Muscle layer of duodenum (tissue), 2 donors: ENCODE measurements at regions not wholly inside any gene's neighbourhood (a gene's known extent, or its start where the extent isn't known, plus 50 kb on each side); places are given as distances from the start of the nearest gene placed in this dataset.
"Not testable (repeated sequence)": the region's sequence is repeated elsewhere in the genome, so short reads cannot be mapped to it uniquely, and the experiment has no call there.

Experiments
- H3K27ac ChIP-seq: one replicate; pipeline ENCODE4 v1.7.0; 2013; ENCODE audit warnings: mild to moderate bottlenecking, low read length
- H3K27me3 ChIP-seq: one replicate; pipeline ENCODE4 v1.7.0; 2013; ENCODE audit warnings: low read depth, mild to moderate bottlenecking, control low read depth, low read length
- H3K36me3 ChIP-seq, 2 donors: one replicate each; pipeline ENCODE4 v1.7.0; 2013; ENCODE audit warnings: low read length in 2 of 2, control low read depth in 1 of 2, mild to moderate bottlenecking in 1 of 2; ENCODE audit not compliant: insufficient read depth in 2 of 2, control insufficient read depth in 1 of 2
- H3K4me1 ChIP-seq, 2 donors: one replicate each; pipeline ENCODE4 v1.7.0; 2013; ENCODE audit warnings: low read length in 2 of 2, mild to moderate bottlenecking in 2 of 2, control low read depth in 1 of 2, moderate library complexity in 1 of 2; ENCODE audit not compliant: insufficient read depth in 2 of 2, control insufficient read depth in 1 of 2
- H3K4me3 ChIP-seq, 2 donors: one replicate each; pipeline ENCODE4 v1.7.0; 2013; ENCODE audit warnings: low read length in 2 of 2, low read depth in 1 of 2, mild to moderate bottlenecking in 1 of 2
- H3K9me3 ChIP-seq, 2 donors: one replicate each; pipeline ENCODE4 v1.7.0; 2013; ENCODE audit warnings: low read length in 2 of 2, control low read depth in 1 of 2, mild to moderate bottlenecking in 1 of 2; ENCODE audit not compliant: control insufficient read depth in 1 of 2
- donor health status: healthy.

- Histone ChIP-seq H3K4me1 (no peaks in the 10 kb centered on the region), H3K27me3 (no peaks in the 10 kb centered on the region), H3K27ac (no peak overlapping the region), H3K36me3 (no peaks in the 10 kb centered on the region), H3K9me3 (no peaks in the 10 kb centered on the region), H3K4me3 (no peak overlapping the region)
Measured at GRCh38 chr6:138666636-138667035, 106.9 kb upstream of the CCDC28A start.

DNA sequence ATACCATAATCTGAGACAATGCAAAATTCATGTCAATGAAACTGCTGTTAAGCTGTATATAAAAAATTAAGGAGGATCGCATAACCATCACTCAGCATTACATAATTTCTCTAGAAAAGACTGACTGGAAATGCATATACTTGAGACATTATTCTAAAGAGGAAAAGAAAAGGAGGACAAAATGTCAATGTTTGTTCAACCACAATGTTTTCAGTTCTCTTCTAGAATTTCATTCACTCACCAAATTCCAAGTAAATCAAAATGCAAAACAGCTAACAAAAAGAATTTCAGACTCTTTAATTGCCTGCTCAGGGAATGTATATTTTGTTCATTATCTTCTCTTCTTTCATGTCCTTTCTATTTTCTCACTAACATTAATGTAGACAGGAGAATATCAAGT lies 106.2 kb upstream of the CCDC28A start:
- Histone ChIP-seq H3K27me3 (no peaks in the 10 kb centered on the region), H3K36me3 (no peaks in the 10 kb centered on the region)

GRCh38 chr6:138671351-138671750 lies 102.2 kb upstream of the CCDC28A start:
- no peak overlapping the region for H3K27ac ChIP-seq
- H3K27me3 ChIP-seq: no peaks in the 10 kb centered on the region

More for the DNA sequence above, 106.2 kb upstream of the CCDC28A start:
- Histone ChIP-seq H3K9me3 (no peaks in the 10 kb centered on the region), H3K4me1 (no peaks in the 10 kb centered on the region), H3K4me3 (no peak overlapping the region), H3K27ac (no peak overlapping the region)

GRCh38 chr6:138673346-138674014 lies 100.1 kb upstream of the CCDC28A start:
- H3K4me3 ChIP-seq: no peak overlapping the region
- no peaks in the 10 kb centered on the region for H3K36me3 ChIP-seq
- H3K27me3 ChIP-seq: no peaks in the 10 kb centered on the region
- H3K27ac ChIP-seq: no peak overlapping the region
- no peaks in the 10 kb centered on the region for H3K4me1 ChIP-seq
- H3K9me3 ChIP-seq: no peaks in the 10 kb centered on the region

More at GRCh38 chr6:138671351-138671750, 102.2 kb upstream of the CCDC28A start:
- no peaks in the 10 kb centered on the region for H3K4me1 ChIP-seq
- no peak overlapping the region for H3K4me3 ChIP-seq
- H3K9me3 ChIP-seq: no peaks in the 10 kb centered on the region
- H3K36me3 ChIP-seq: no peaks in the 10 kb centered on the region

GRCh38 chr6:138674444-138674843 lies 99.1 kb upstream of the CCDC28A start:
- not testable (repeated sequence) for H3K4me3 ChIP-seq, H3K27ac ChIP-seq, H3K4me1 ChIP-seq, H3K9me3 ChIP-seq, H3K27me3 ChIP-seq, H3K36me3 ChIP-seq

DNA sequence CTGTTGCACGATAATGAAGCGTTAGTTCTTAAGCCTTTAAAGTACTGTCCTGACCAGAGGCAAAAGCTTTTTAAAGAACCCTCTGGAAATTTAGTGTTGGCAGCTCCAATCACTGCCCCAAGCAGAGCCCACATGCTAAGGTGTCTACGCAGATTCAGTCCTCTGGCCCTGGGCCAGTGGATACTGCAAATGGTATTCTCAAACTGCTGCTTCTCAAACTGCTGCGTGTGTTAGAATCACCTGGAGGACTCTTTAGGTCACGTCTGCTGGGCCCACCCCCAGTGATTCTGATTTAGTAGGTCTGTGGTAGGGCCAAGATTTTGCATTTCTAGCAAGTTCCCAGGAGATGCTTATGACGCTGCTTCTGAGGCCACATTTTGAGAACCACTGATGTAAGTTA lies 96.0 kb upstream of the CCDC28A start:
- no peaks in the 10 kb centered on the region for H3K4me1 ChIP-seq
- no peaks in the 10 kb centered on the region for H3K27me3 ChIP-seq
- H3K9me3 ChIP-seq: no peaks in the 10 kb centered on the region
- no peak overlapping the region for H3K4me3 ChIP-seq
- no peak overlapping the region for H3K27ac ChIP-seq
- H3K36me3 ChIP-seq: no peaks in the 10 kb centered on the region

DNA sequence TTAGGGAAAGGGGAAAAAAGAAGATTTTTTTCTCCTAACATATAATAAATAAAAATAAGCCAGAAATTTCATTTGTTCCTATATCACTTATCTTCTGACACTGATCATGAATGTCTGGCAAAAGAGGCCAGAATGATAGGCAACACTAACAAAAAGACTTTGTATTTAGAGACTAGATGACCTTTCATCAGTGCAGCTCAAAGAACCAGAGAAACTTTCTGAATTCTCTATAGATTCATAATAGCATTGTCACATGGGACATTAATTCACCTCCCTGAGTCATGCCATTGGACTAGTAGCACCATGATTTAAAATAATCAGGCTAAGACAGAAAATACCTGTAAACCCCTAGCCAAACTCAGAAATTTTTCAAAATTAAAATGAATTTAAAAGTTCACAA lies 95.4 kb upstream of the CCDC28A start:
- Histone ChIP-seq H3K9me3 (no peaks in the 10 kb centered on the region), H3K27me3 (no peaks in the 10 kb centered on the region), H3K4me1 (peaks cover 0 to 2% of the 10 kb centered on the region in 2 donors), H3K36me3 (no peaks in the 10 kb centered on the region), H3K27ac (no peak overlapping the region), H3K4me3 (no peak overlapping the region)

- Histone ChIP-seq H3K27ac (no peak overlapping the region), H3K9me3 (no peaks in the 10 kb centered on the region), H3K4me1 (peaks cover 0 to 5% of the 10 kb centered on the region in 2 donors), H3K36me3 (no peaks in the 10 kb centered on the region), H3K4me3 (no peak overlapping the region), H3K27me3 (no peaks in the 10 kb centered on the region)
Measured at GRCh38 chr6:138680085-138680484, 93.5 kb upstream of the CCDC28A start.

- no peaks in the 10 kb centered on the region for H3K9me3 ChIP-seq
- H3K27ac ChIP-seq: no peak overlapping the region
- H3K4me1 ChIP-seq: peaks cover 0 to 5% of the 10 kb centered on the region in 2 donors
- H3K36me3 ChIP-seq: no peaks in the 10 kb centered on the region
- H3K27me3 ChIP-seq: no peaks in the 10 kb centered on the region
- no peak overlapping the region for H3K4me3 ChIP-seq
Measured at GRCh38 chr6:138681627-138682026, 91.9 kb upstream of the CCDC28A start.

GRCh38 chr6:138682704-138683527 lies 90.7 kb upstream of the CCDC28A start:
- Histone ChIP-seq H3K36me3 (no peaks in the 10 kb centered on the region), H3K9me3 (no peaks in the 10 kb centered on the region), H3K27me3 (no peaks in the 10 kb centered on the region), H3K4me3 (no peak overlapping the region), H3K27ac (no peak overlapping the region), H3K4me1 (peaks cover 0 to 5% of the 10 kb centered on the region in 2 donors)

- H3K36me3 ChIP-seq: no peaks in the 10 kb centered on the region
- H3K4me3 ChIP-seq: no peak overlapping the region
- H3K4me1 ChIP-seq: peaks cover 0 to 5% of the 10 kb centered on the region in 2 donors
- no peaks in the 10 kb centered on the region for H3K27me3 ChIP-seq
- H3K27ac ChIP-seq: no peak overlapping the region
- no peaks in the 10 kb centered on the region for H3K9me3 ChIP-seq
Measured at GRCh38 chr6:138685257-138685656, 88.3 kb upstream of the CCDC28A start.
